Suppressor macrophage (primary cell): ENCODE measurements at regions not wholly inside any gene's neighbourhood (a gene's known extent, or its start where the extent isn't known, plus 50 kb on each side); places are given as distances from the start of the nearest gene placed in this dataset.
"Not testable (repeated sequence)": the region's sequence is repeated elsewhere in the genome, so short reads cannot be mapped to it uniquely, and the experiment has no call there.

Source experiments
- DNase-seq, 4 experiments: peaks; one replicate each; pipeline ENCODE4 v3.0.0-alpha.2; 2020 to 2022

GRCh38 chr2:185526161-185526560 lies 212.4 kb upstream of the FSIP2 start:
- no peak for DNase-seq

GRCh38 chr2:185531721-185532120 lies 206.9 kb upstream of the FSIP2 start:
- DNase-seq = no peak

- DNase-seq = no peak
These were observed 200.9 kb upstream of the FSIP2 start for GRCh38 chr2:185537689-185538088.

GRCh38 chr2:185567196-185567595 lies 171.4 kb upstream of the FSIP2 start:
- DNase-seq = no peak

- no peak for DNase-seq
These were observed 170.7 kb upstream of the FSIP2 start for GRCh38 chr2:185567940-185568339.

GRCh38 chr2:185578322-185578721 lies 160.3 kb upstream of the FSIP2 start:
- no peak for DNase-seq

- DNase-seq = no peak
These were observed 155.4 kb upstream of the FSIP2 start for GRCh38 chr2:185583058-185583816.

- DNase-seq = not testable (repeated sequence)
These were observed 153.4 kb upstream of the FSIP2 start for GRCh38 chr2:185585165-185585564.

GRCh38 chr2:185591276-185591675 lies 147.3 kb upstream of the FSIP2 start:
- not testable (repeated sequence) for DNase-seq

GRCh38 chr2:185607945-185608344 lies 130.7 kb upstream of the FSIP2 start:
- DNase-seq = no peak

GRCh38 chr2:185608799-185609198 lies 129.8 kb upstream of the FSIP2 start:
- DNase-seq = no peak

GRCh38 chr2:185610301-185610700 lies 128.3 kb upstream of the FSIP2 start:
- no peak for DNase-seq

GRCh38 chr2:185618625-185619024 lies 120.0 kb upstream of the FSIP2 start:
- no peak for DNase-seq

GRCh38 chr2:185625604-185626003 lies 113.0 kb upstream of the FSIP2 start:
- no peak for DNase-seq

- DNase-seq = no peak
These were observed 109.6 kb upstream of the FSIP2 start for GRCh38 chr2:185628985-185629384.

GRCh38 chr2:185633621-185634020 lies 105.0 kb upstream of the FSIP2 start:
- DNase-seq = no peak

- DNase-seq = no peak
These were observed 99.8 kb upstream of the FSIP2 start for GRCh38 chr2:185638771-185639170.

GRCh38 chr2:185640588-185640987 lies 98.0 kb upstream of the FSIP2 start:
- DNase-seq = no peak

GRCh38 chr2:185643434-185643833 lies 95.2 kb upstream of the FSIP2 start:
- no peak for DNase-seq

- DNase-seq = no peak
These were observed 93.8 kb upstream of the FSIP2 start for GRCh38 chr2:185644828-185645227.

GRCh38 chr2:185645529-185645928 lies 93.1 kb upstream of the FSIP2 start:
- no peak for DNase-seq

- DNase-seq = no peak
These were observed 79.9 kb upstream of the FSIP2 start for GRCh38 chr2:185658750-185659149.

- DNase-seq = no peak
These were observed 74.8 kb upstream of the FSIP2 start for GRCh38 chr2:185663811-185664210.

GRCh38 chr2:185664384-185664783 lies 74.2 kb upstream of the FSIP2 start:
- DNase-seq = no peak

- DNase-seq = no peak
These were observed 73.3 kb upstream of the FSIP2 start for GRCh38 chr2:185665251-185665814.
